ENCODE measurements at regions not wholly inside any gene's neighbourhood (a gene's known extent, or its start where the extent isn't known, plus 50 kb on each side); places are given as distances from the start of the nearest gene placed in this dataset.

GRCh38 chrX:145178268-145178667, 69.0 kb upstream of the SPANXN1 start:
- TF ChIP-seq, protein P1, sequence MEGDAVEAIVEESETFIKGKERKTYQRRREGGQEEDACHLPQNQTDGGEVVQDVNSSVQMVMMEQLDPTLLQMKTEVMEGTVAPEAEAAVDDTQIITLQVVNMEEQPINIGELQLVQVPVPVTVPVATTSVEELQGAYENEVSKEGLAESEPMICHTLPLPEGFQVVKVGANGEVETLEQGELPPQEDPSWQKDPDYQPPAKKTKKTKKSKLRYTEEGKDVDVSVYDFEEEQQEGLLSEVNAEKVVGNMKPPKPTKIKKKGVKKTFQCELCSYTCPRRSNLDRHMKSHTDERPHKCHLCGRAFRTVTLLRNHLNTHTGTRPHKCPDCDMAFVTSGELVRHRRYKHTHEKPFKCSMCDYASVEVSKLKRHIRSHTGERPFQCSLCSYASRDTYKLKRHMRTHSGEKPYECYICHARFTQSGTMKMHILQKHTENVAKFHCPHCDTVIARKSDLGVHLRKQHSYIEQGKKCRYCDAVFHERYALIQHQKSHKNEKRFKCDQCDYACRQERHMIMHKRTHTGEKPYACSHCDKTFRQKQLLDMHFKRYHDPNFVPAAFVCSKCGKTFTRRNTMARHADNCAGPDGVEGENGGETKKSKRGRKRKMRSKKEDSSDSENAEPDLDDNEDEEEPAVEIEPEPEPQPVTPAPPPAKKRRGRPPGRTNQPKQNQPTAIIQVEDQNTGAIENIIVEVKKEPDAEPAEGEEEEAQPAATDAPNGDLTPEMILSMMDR (IDR thresholded peaks at IDR 0.05): no peak
- TF ChIP-seq POLR2A (IDR thresholded peaks at IDR 0.05): no peak
